Stomach (tissue), 4 donors: ENCODE measurements at regions not wholly inside any gene's neighbourhood (a gene's known extent, or its start where the extent isn't known, plus 50 kb on each side); places are given as distances from the start of the nearest gene placed in this dataset.

ENCODE experiments used
- CTCF ChIP-seq, 7 experiments: fragments of 450-650 bp in 4 of 7; fragments of 200-600 bp in 3 of 7; sonication (generic) in 3 of 7; IDR thresholded peaks; one replicate each; pipeline ENCODE4 v1.5.1; 2016 to 2019; ENCODE audit warnings: antibody characterized with exemption in 7 of 7, control low read depth in 2 of 7, mild to moderate bottlenecking in 1 of 7
- EP300 ChIP-seq: sonication (generic); formaldehyde crosslinking; IDR thresholded peaks from one replicate; pipeline ENCODE4 v1.6.1; 2017; ENCODE audit warnings: antibody characterized with exemption
- POLR2AphosphoS5 ChIP-seq, 3 donors: sonication (generic); formaldehyde crosslinking; IDR thresholded peaks; one replicate each; pipeline ENCODE4 v1.6.1; 2016; ENCODE audit warnings: antibody characterized with exemption in 3 of 3

GRCh38 chr12:30213166-30213565, 429.4 kb upstream of the TMTC1 start:
- TF ChIP-seq CTCF (IDR thresholded peaks at IDR 0.05) (no peak), EP300 (no peak), POLR2AphosphoS5 (IDR thresholded peaks at IDR 0.05) (no peak)
